IMR-90 (cell line): ENCODE measurements at regions not wholly inside any gene's neighbourhood (a gene's known extent, or its start where the extent isn't known, plus 50 kb on each side); places are given as distances from the start of the nearest gene placed in this dataset.

Source experiments
- ATAC-seq: fragments of 200-7000 bp; cut with Tn5 transposase; 2 replicates; pipeline ENCODE4 v1.9.1; 2020; ENCODE audit warnings: low read depth, mild to moderate bottlenecking, moderate library complexity
- BruUV-seq: library from RNA; stranded (reverse); fragments of 400-500 nt; replicated peaks from 2 replicates; lab custom pipeline; 2021; lab: Mats Ljungman, UMichigan
- CTCF ChIA-PET: fragments of 300-600 bp; formaldehyde crosslinking; extraction: SDS; loops from one replicate; lab custom pipeline; 2021; ENCODE audit warnings: antibody characterized with exemption; lab: Yijun Ruan, JAX
- POLR2A ChIA-PET: fragments of 300-600 bp; sonication (Branson Sonifier 250); formaldehyde crosslinking; loops from one replicate; lab custom pipeline; 2022; ENCODE audit warnings: antibody characterized with exemption; ENCODE audit not compliant: unreplicated experiment; lab: Charles Lee
- DNase-seq: peaks from one replicate; pipeline ENCODE4 v3.0.0; 2013
- H2AFZ ChIP-seq: replicated peaks from 2 replicates; pipeline ENCODE3; 2013; ENCODE audit warnings: low read length, mild to moderate bottlenecking; ENCODE audit not compliant: poor library complexity
- H2AK5ac ChIP-seq: 2 replicates; pipeline ENCODE4 v1.6.1; 2013; ENCODE audit warnings: low read depth, low read length, inconsistent platforms
- H2AK9ac ChIP-seq: replicated peaks from 2 replicates; pipeline ENCODE3; 2013; ENCODE audit warnings: mild to moderate bottlenecking, low read depth, low read length, moderate library complexity; ENCODE audit not compliant: poor library complexity
- H2BK120ac ChIP-seq: 2 replicates; pipeline ENCODE4 v1.6.1; 2013; ENCODE audit warnings: low read depth, low read length, inconsistent platforms
- H2BK15ac ChIP-seq: 3 replicates; pipeline ENCODE4 v1.6.1; 2013; ENCODE audit warnings: low read depth, low read length, inconsistent platforms
- H2BK20ac ChIP-seq: 2 replicates; pipeline ENCODE4 v1.6.1; 2013; ENCODE audit warnings: low read depth, mild to moderate bottlenecking, inconsistent platforms, low read length, moderate library complexity
- H2BK5ac ChIP-seq: 2 replicates; pipeline ENCODE4 v1.6.1; 2013; ENCODE audit warnings: mild to moderate bottlenecking, low read depth, low read length, inconsistent platforms; ENCODE audit not compliant: poor library complexity, severe bottlenecking
- H3K14ac ChIP-seq: replicated peaks from 2 replicates; pipeline ENCODE4 v1.6.1; 2013; ENCODE audit warnings: low read depth, low read length, inconsistent platforms
- H3K18ac ChIP-seq: 2 replicates; pipeline ENCODE4 v1.6.1; 2013; ENCODE audit warnings: low read depth, low read length, control low read depth
- H3K23ac ChIP-seq: 2 replicates; pipeline ENCODE4 v1.6.1; 2013; ENCODE audit warnings: low read depth, low read length, inconsistent platforms
- H3K27ac ChIP-seq: 2 replicates; pipeline ENCODE4 v1.5.1; 2013; ENCODE audit warnings: mild to moderate bottlenecking, control low read depth, low read length; ENCODE audit not compliant: insufficient read depth
- H3K27me3 ChIP-seq: 2 replicates; pipeline ENCODE4 v1.6.1; 2013; ENCODE audit warnings: low read length; ENCODE audit not compliant: control insufficient read depth, insufficient read depth
- H3K36me3 ChIP-seq: 2 replicates; pipeline ENCODE4 v1.6.1; 2013; ENCODE audit warnings: low read length, mixed read lengths; ENCODE audit not compliant: control insufficient read depth, insufficient read depth
- H3K4ac ChIP-seq: 2 replicates; pipeline ENCODE4 v1.6.1; 2013; ENCODE audit warnings: low read depth, low read length, inconsistent platforms
- H3K4me1 ChIP-seq: 2 replicates; pipeline ENCODE4 v1.6.1; 2013; ENCODE audit warnings: low read length, mixed read lengths; ENCODE audit not compliant: control insufficient read depth, insufficient read depth
- H3K4me2 ChIP-seq: 2 replicates; pipeline ENCODE4 v1.6.1; 2013; ENCODE audit warnings: low read depth, mild to moderate bottlenecking, control low read depth, low read length, moderate library complexity
- H3K4me3 ChIP-seq: 2 replicates; pipeline ENCODE4 v1.5.1; 2013; ENCODE audit warnings: low read depth, mild to moderate bottlenecking, control low read depth, low read length, moderate library complexity; ENCODE audit not compliant: insufficient read depth
- H3K56ac ChIP-seq: 2 replicates; pipeline ENCODE4 v1.6.1; 2013; ENCODE audit warnings: low read length, inconsistent platforms; ENCODE audit not compliant: insufficient read depth; ENCODE audit errors: extremely low read depth
- H3K79me1 ChIP-seq, 2 experiments: 2 replicates each; pipeline ENCODE4 v1.6.1; 2013; ENCODE audit warnings: low read length in 2 of 2, inconsistent platforms in 1 of 2, low read depth in 1 of 2
- H3K9ac ChIP-seq: 2 replicates; pipeline ENCODE4 v1.6.1; 2013; ENCODE audit warnings: low read depth, low read length, control low read depth
- H3K9me1 ChIP-seq: 2 replicates; pipeline ENCODE4 v1.6.1; 2013; ENCODE audit warnings: low read length, inconsistent platforms; ENCODE audit not compliant: insufficient read depth
- H3K9me3 ChIP-seq: 2 replicates; pipeline ENCODE4 v1.6.1; 2013; ENCODE audit warnings: low read length; ENCODE audit not compliant: control insufficient read depth, insufficient read depth
- H4K20me1 ChIP-seq: 2 replicates; pipeline ENCODE4 v1.6.1; 2013; ENCODE audit warnings: low read length, inconsistent platforms; ENCODE audit not compliant: insufficient read depth
- H4K5ac ChIP-seq: 2 replicates; pipeline ENCODE4 v1.6.1; 2013; ENCODE audit warnings: mild to moderate bottlenecking, low read depth, low read length, control low read depth
- H4K8ac ChIP-seq, 2 experiments: 2 replicates each; pipeline ENCODE4 v1.6.1; 2013; ENCODE audit warnings: low read depth in 2 of 2, low read length in 2 of 2, control low read depth in 1 of 2, inconsistent platforms in 1 of 2
- H4K91ac ChIP-seq: 2 replicates; pipeline ENCODE4 v1.6.1; 2013; ENCODE audit warnings: low read depth, low read length, inconsistent platforms; ENCODE audit not compliant: insufficient read depth
- BHLHE40 ChIP-seq: fragments of 150-350 bp; IDR thresholded peaks from 2 replicates; pipeline ENCODE4 v1.6.1; 2016; ENCODE audit warnings: mild to moderate bottlenecking, low read depth, low read length
- CHD1 ChIP-seq: IDR thresholded peaks from 2 replicates; pipeline ENCODE4 v1.6.1; 2012; ENCODE audit warnings: low read depth, low read length, improper control_type of control experiment
- FOS ChIP-seq: fragments of 150-350 bp; IDR thresholded peaks from 2 replicates; pipeline ENCODE4 v1.6.1; 2016; ENCODE audit warnings: low read depth, low read length
- NFE2L2 ChIP-seq: fragments of 150-350 bp; IDR thresholded peaks from 2 replicates; pipeline ENCODE4 v1.6.1; 2016; ENCODE audit warnings: low read depth, mild to moderate bottlenecking, low read length
- POLR2A ChIP-seq: IDR thresholded peaks from 2 replicates; pipeline ENCODE4 v1.6.1; 2012; ENCODE audit warnings: mild to moderate bottlenecking, low read depth, low read length
- RAD21 ChIP-seq: IDR thresholded peaks from 2 replicates; pipeline ENCODE4 v1.6.1; 2012; ENCODE audit warnings: low read length, improper control_type of control experiment
- RCOR1 ChIP-seq: IDR thresholded peaks from 2 replicates; pipeline ENCODE4 v1.6.1; 2012; ENCODE audit warnings: mild to moderate bottlenecking, low read length, improper control_type of control experiment; ENCODE audit not compliant: insufficient replicate concordance
- USF2 ChIP-seq: fragments of 150-350 bp; IDR thresholded peaks from 2 replicates; pipeline ENCODE4 v1.6.1; 2017; ENCODE audit warnings: mild to moderate bottlenecking, antibody characterized with exemption, low read length, low read depth
- WGBS, 2 experiments: methylation state at CpG; one replicate each; pipeline versions ENCODE4 v1.1.5 to v1.1.7; 2013; ENCODE audit warnings: missing lambda C conversion rate in 2 of 2; ENCODE audit not compliant: insufficient read length in 1 of 2; ENCODE audit errors: extremely low coverage in 2 of 2; 5-methylcytosine and 5-hydroxymethylcytosine counted together
- dilution Hi-C: fragments of 300-500 bp; cut with HindIII; formaldehyde crosslinking; loops from one replicate; pipeline ENCODE4 v1.14.3; 2018; ENCODE audit warnings: low sequenced_read_pairs; ENCODE audit not compliant: unreplicated experiment
- in situ Hi-C: fragments of 300-500 bp; cut with MboI; formaldehyde crosslinking; loops from 3 replicates; pipeline ENCODE4 v1.14.3; 2019; ENCODE audit warnings: low sequenced_read_pairs, inconsistent platforms, mixed read lengths
- intact Hi-C: fragments of 100-400 bp; cut with micrococcal nuclease; formaldehyde crosslinking; loops from 2 replicates; pipeline ENCODE4 v1.10.0; 2022

GRCh38 chr3:102573483-102574028 is 138.7 kb downstream of the ZPLD1 start:
- Histone ChIP-seq H3K79me1 (no peaks in the 10 kb centered on the region), H3K9ac (no peak overlapping the region), H3K27ac (no peak overlapping the region), H3K4ac (no peak overlapping the region), H3K4me2 (no peak overlapping the region), H3K36me3 (no peaks in the 10 kb centered on the region), H3K56ac (no peak overlapping the region), H4K91ac (no peak overlapping the region), H3K27me3 (no peaks in the 10 kb centered on the region), H4K20me1 (no peaks in the 10 kb centered on the region), H3K4me1 (no peaks in the 10 kb centered on the region), H2BK20ac (no peak overlapping the region), H3K18ac (no peak overlapping the region), H4K8ac (no peak overlapping the region), H2AK9ac (no peak overlapping the region), H4K5ac (no peak overlapping the region), H3K23ac (no peak overlapping the region), H3K14ac (no peak overlapping the region), H2AK5ac (no peak overlapping the region), H2BK15ac (no peak overlapping the region), H2BK120ac (no peak overlapping the region), H2AFZ (no peak overlapping the region), H3K9me3 (no peaks in the 10 kb centered on the region), H3K9me1 (no peaks in the 10 kb centered on the region), H3K4me3 (no peak overlapping the region), H2BK5ac (no peak overlapping the region)
- WGBS, 2 experiments = no CpG with 5 or more reads among the region's 3 CpGs
- ChIA-PET CTCF (no interaction called here), POLR2A (no interaction called here)
- no peak for DNase-seq
- intact Hi-C loops = no loop called here
- no peak for ATAC-seq
- dilution Hi-C loops = no loop called here
- in situ Hi-C loops = no loop called here
- TF ChIP-seq FOS (no peak), RCOR1 (no peak), NFE2L2 (no peak), RAD21 (no peak), USF2 (no peak), CHD1 (no peak), BHLHE40 (no peak), POLR2A (no peak)
- BruUV-seq = no TSS peak
